GM12865 (cell line): ENCODE measurements at regions not wholly inside any gene's neighbourhood (a gene's known extent, or its start where the extent isn't known, plus 50 kb on each side); places are given as distances from the start of the nearest gene placed in this dataset.
"Not testable (repeated sequence)": the region's sequence is repeated elsewhere in the genome, so short reads cannot be mapped to it uniquely, and the experiment has no call there.

Experiments
- DNase-seq: peaks from one replicate; pipeline ENCODE4 v3.0.0; 2010; ENCODE audit warnings: low read depth
- H3K4me3 ChIP-seq: 2 replicates; pipeline ENCODE4 v1.5.1; 2011; ENCODE audit warnings: mild to moderate bottlenecking, low read depth, low read length, control low read depth
- TF ChIP-seq, protein P1 (sequence below): IDR thresholded peaks from 2 replicates; pipeline ENCODE4 v1.5.1; 2011; ENCODE audit warnings: low read length, control low read depth, low read depth, inconsistent platforms; ENCODE audit not compliant: insufficient read depth; ENCODE audit errors: missing control alignments

GRCh38 chr2:196515608-196516007, 123.9 kb upstream of the CCDC150 start:
- TF ChIP-seq, protein P1, sequence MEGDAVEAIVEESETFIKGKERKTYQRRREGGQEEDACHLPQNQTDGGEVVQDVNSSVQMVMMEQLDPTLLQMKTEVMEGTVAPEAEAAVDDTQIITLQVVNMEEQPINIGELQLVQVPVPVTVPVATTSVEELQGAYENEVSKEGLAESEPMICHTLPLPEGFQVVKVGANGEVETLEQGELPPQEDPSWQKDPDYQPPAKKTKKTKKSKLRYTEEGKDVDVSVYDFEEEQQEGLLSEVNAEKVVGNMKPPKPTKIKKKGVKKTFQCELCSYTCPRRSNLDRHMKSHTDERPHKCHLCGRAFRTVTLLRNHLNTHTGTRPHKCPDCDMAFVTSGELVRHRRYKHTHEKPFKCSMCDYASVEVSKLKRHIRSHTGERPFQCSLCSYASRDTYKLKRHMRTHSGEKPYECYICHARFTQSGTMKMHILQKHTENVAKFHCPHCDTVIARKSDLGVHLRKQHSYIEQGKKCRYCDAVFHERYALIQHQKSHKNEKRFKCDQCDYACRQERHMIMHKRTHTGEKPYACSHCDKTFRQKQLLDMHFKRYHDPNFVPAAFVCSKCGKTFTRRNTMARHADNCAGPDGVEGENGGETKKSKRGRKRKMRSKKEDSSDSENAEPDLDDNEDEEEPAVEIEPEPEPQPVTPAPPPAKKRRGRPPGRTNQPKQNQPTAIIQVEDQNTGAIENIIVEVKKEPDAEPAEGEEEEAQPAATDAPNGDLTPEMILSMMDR = no peak
- no peak for DNase-seq
- no peak overlapping the region for H3K4me3 ChIP-seq

- no peak overlapping the region for H3K4me3 ChIP-seq
Observed at GRCh38 chr2:196516564-196516963, 123.0 kb upstream of the CCDC150 start.

GRCh38 chr2:196520605-196521004, 118.9 kb upstream of the CCDC150 start:
- TF ChIP-seq, protein P1 = no peak
- DNase-seq = no peak
- no peak overlapping the region for H3K4me3 ChIP-seq

More at GRCh38 chr2:196516564-196516963, 123.0 kb upstream of the CCDC150 start:
- TF ChIP-seq, protein P1 = no peak
- DNase-seq = no peak

DNA sequence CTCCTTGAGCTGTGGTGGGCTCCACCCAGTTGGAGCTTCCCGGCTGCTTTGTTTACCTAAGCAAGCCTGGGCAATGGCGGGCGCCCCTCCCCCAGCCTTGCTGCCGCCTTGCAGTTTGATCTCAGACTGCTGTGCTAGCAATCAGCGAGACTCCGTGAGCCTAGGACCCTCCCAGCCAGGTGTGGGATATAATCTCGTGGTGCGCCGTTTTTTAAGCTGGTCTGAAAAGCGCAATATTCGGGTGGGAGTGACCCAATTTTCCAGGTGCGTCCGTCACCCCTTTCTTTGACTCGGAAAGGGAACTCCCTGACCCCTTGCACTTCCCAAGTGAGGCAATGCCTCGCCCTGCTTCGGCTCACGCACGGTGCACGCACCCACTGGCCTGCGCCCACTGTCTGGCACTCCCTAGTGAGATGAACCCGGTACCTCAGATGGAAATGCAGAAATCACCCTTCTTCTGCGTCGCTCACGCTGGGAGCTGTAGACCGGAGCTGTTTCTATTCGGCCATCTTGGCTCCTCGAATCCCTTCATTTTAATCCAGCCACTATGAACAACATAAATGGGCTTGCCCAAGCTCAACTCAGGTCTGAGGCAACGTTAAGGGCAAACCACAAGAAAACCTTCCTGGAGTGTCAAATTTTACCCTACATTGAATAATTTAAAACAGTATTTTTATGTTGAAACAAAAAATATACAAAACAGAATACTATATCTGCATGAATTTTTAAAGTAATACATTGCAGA, 112.4 kb upstream of the CCDC150 start:
- DNase-seq, H3K4me3 ChIP-seq: not testable (repeated sequence)

DNA sequence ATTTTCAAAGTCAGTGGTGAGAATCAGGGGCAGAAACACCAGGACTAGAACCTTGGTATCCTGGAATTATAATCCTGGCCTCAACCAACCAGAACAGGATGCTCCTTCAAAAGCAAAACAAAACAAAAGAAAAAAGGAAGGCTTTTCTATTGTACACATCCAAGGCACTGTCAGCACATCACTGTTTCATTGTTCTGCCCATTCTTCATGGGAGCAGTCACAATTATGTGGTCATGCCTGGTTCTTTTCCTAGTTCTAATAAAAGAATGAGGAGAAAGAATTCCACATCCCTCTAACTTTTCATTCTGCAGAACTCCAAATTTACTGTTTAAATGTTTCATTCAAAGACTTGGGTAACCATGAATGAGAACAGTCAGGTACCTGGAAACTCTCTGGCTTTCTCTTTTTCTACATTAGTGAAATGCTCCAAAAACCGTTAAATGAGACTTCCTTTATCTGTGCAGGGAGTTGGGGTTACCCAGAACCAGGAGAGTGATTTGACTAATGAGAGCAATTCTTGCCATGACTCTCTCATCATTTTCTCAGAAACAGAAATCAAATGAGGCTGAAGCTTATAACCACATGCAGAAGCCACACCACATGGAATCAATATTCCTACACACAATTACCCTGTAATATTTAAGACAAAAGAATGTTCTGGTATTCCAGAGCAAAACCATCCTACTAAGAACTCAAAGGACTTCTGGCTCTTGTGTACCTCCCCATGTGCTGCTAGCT, 110.9 kb upstream of the CCDC150 start:
- no peak overlapping the region for H3K4me3 ChIP-seq
- no peak for DNase-seq
- TF ChIP-seq, protein P1 = no peak

GRCh38 chr2:196530910-196531309, 108.6 kb upstream of the CCDC150 start:
- DNase-seq = peak; percentile 31
- TF ChIP-seq, protein P1 = no peak
- H3K4me3 ChIP-seq = no peak overlapping the region

GRCh38 chr2:196533772-196534397, 105.6 kb upstream of the CCDC150 start:
- TF ChIP-seq, protein P1 = no peak
- H3K4me3 ChIP-seq = no peak overlapping the region
- no peak for DNase-seq
